GM20431 (cell line): ENCODE measurements at regions not wholly inside any gene's neighbourhood (a gene's known extent, or its start where the extent isn't known, plus 50 kb on each side); places are given as distances from the start of the nearest gene placed in this dataset.
"Not testable (repeated sequence)": the region's sequence is repeated elsewhere in the genome, so short reads cannot be mapped to it uniquely, and the experiment has no call there.

Source experiments
- in situ Hi-C: fragments of 300-500 bp; cut with MseI, MboI; formaldehyde crosslinking; loops from one replicate; pipeline ENCODE4 v1.15.0; 2020; ENCODE audit warnings: low sequenced_read_pairs; ENCODE audit not compliant: unreplicated experiment

DNA sequence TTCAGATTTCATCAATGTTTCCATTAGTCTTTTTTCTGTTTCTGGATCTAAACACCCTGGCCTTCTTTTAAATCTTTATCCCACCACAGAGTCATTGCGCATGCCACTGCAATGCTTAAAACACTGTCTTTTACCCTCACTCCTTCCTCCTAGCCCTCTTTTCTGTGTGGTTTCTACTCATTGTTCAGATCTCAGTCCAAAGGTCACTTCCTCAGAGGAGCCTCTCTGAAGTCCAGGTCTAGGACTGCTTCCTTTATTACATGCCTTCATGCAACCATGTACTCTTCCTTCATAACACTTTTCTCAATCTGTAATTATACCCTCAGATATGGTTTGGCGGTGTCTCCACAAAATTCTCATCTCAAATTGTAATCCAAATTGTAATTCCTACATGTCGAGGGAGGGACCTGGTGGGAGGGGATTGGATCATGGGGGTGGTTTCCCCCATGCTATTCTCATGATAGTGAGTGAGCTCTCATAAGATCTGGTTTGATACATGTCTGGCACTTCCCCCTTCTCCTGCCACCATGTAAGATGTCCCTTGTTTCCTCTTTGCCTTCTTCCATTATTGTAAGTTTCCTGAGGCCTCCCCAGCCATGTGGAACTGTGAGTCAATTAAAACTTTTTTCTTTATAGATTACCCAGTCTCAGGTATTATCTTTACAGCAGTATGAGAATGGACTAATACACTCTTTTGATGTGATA, 808.9 kb downstream of the DIAPH3 start:
- in situ Hi-C loops, result no loop called here

DNA sequence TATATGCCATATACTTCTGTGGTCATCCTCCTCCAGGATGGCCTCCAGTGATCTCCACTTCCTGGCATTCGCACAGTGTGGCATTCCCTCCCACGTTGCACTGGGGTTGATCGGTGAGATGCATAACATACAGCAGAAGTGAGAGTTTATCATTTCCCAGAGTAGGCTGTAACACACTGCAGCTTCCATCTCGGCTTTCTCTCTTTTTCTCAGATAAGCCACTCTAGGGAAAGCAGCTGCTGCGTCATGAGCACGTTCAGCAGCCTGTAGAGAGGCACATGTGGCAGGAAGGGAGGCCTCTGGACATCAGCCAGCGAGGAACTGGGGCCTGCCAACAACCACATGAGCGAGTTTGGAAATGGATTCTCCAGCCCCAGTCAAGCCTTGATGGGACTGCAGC, 807.1 kb downstream of the DIAPH3 start:
- in situ Hi-C loops, result no loop called here

DNA sequence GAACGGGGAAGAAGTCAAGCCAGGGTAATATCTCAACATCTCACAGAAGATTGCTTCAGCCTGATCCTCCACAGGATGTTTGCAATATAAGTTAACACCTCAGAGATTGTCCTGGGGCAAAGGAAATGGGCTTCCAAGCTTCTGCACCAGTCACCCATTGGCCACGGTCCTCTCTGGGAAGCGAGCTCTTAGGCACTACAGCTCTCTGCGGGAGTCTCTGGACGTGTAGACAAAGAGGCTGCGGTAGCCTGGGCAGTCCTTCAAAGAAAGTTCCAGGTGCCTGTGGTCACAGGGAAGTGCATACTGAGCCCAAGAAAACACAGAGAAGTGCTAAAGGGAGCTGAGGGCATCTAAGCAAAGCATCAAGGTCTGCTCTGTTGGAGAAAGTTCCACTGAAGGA, 805.7 kb downstream of the DIAPH3 start:
- in situ Hi-C loops, result no loop called here

DNA sequence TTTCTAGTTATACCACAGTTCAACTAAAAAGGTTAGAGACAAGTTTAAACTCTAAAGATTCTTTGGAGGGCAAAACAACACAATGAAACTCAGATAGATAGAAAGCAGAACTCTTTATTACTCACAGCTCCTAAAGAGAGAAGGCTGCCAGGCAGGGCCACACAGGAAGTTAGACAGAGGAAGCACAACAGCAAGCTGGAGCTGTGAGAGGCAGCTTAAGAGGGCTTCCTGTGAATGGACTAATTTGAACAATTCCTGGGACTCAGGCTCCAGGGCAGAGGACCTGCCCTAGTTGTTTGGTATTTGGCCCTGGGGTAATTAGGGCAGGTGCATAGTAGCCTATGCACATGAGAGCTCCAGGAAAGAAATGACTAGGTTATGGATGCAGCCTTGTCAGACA, 803.6 kb downstream of the DIAPH3 start:
- in situ Hi-C loops, result no loop called here

DNA sequence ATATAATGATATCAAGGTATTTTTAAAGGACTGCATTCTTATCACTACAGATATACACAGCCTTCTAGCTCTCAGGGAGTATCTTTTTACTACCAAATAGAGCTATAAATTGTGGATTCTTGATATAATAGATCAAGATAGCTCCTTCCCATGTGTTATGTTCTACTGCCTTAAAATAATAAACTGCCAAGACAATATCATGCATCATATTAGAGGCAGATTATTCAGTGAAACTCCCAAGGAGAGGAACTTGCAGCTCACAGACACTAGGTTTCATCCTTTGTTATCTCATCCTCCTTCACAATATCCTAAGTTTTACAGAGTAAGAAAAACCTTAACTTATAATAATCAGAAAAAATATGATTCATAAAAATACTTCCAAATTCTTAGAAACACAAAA, 802.8 kb downstream of the DIAPH3 start:
- in situ Hi-C loops, result no loop called here

DNA sequence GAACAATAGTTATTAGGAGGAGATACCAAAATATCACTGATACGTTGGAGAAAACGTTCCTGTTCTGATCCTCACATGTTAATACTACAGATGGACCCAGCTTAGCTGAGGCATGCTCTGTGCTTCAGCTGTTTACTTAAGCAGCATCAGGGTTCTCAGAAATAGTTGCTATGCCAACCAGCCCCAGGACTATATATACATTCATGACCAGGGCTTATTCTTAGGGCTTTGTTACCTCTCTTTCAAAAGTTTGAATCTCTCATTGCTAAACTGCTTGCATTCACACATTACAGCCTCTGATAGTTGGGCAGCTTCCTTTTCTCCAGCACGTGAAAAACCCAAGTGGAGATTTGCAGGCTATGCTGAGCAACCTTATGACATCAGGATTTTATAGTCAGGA, 800.4 kb downstream of the DIAPH3 start:
- in situ Hi-C loops, result no loop called here

DNA sequence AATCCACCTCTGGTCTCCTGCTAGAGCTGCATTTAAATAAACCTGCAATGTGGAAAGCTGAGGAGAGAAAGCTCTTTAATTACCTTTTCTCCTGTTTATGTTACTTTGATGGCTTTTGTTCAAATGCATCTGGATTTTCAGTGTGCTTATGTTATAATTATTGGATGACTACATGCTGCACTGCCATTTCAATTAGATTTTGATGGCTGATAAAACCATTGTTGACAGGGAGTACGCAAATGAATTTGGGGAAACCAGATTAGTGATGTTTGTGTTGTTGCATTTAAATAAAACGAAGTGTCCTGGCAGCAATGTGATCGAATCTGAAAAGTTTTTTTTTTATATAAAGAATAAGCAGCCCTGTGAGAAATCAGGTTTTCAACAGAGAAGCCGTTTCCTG, 799.8 kb downstream of the DIAPH3 start:
- in situ Hi-C loops, result no loop called here

DNA sequence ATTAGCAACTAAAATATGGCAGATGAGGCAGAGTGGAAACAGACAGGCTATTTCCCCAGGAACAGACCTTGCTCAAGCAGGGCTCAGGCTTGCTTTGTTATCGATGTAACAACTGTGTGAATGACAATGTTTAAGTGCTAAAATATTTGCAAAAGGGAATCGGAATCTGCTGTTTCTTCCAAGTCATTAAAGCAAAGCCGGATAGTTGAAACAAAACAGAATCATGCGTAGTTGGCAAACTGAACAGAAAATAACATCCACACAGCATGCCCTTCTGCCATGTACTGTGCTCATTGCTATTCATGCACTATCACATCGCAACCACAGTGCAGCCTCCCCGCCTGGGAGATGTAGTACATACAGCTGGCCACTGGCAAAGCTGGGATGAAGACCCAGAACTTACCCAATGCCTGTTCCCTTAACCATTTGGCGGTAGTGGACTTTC, 799.1 kb downstream of the DIAPH3 start:
- in situ Hi-C loops, result no loop called here

DNA sequence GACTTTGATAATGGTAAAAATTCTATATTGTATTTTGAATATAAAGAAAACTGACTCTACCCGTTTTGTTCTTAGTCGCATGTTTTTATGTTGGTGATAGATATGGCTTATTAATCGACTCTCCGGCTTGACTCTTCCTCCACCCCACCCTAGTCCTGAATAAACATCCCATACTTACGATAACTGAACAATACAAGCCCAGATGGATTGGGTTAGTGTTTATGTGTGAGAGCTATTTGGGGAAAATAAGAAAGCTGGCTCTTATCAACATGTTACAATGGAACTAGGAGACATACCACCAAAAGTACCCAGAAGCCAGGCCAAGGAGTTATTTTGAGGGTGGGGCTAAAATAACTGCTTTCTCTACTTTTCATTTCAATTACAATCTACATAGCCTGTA, 796.3 kb downstream of the DIAPH3 start:
- in situ Hi-C loops, result no loop called here

DNA sequence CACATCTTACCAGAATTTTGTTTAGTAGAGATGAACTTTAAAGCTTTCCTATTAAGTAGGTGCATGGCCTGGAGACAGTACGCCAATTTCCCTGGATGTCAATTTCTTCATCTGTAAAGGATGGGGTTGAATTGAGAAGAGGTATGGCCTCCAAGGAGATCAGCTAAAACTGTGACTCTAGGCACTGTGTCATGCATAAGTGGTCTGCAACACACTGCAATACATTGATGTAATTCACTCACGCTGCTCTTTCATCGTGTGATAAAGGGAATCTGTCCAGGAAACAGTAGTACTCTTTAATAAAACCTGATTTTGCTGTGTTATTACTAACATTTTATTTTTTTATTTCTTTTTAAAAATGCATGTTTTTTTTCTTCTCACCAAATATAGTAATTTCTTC, 795.8 kb downstream of the DIAPH3 start:
- in situ Hi-C loops, result no loop called here

DNA sequence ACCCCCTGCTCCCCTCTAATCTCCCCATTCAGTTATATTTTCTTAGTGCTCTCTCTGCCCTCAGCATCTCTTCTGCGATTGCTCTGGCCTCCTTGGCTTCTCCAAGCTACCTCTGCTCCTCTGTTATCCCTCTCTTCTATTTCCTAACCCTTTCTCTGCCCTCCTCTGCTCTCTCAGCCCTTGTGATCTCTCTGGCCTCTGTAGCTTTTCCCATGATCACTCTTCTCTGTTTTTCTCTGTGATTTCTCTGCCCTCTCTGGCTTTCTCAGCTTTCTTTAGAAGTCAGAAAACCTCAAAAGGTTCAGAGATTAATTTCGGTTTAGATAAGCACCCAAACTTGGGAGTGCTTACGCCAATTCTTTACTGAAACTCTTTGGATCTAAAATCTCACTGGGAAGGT, 795.0 kb downstream of the DIAPH3 start:
- in situ Hi-C loops, result no loop called here

DNA sequence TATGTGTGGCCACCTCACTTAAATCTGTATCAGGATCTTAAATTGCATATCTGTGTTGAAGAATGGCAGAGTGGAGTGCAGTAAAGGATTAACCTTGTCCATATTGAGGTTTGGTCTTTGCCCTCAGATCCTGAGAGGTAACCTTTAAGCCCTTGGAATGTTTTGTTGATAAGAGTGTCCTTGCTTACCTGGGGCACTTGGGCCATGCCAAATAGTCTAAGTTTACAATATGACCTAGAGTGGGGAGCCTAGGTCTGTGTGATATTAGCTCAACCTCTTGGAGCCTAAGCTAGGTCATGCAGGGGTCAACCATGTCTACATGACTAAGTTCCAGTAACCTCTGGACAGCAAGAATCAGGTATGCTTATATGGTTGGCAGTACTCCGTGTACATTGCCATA, 792.5 kb downstream of the DIAPH3 start:
- in situ Hi-C loops, result no loop called here

DNA sequence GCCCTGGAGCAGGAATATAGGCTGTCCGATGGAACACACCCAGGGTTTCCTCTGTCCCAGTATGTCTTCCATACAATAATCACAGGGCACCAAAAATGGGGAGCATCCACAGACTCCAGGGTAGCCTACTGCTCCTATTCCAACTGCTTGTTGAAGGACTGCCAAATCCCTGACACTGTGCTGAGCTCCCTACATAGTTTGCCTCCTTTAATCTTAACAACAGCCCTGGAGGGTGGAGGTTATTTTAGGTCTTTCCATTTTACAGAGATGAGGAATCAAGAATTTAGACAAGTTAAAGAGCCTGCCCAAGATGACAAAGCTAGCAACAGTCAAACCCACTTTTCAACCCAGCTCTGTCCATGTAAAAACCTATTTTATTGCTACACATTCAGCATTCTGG, 790.4 kb downstream of the DIAPH3 start:
- in situ Hi-C loops, result no loop called here

DNA sequence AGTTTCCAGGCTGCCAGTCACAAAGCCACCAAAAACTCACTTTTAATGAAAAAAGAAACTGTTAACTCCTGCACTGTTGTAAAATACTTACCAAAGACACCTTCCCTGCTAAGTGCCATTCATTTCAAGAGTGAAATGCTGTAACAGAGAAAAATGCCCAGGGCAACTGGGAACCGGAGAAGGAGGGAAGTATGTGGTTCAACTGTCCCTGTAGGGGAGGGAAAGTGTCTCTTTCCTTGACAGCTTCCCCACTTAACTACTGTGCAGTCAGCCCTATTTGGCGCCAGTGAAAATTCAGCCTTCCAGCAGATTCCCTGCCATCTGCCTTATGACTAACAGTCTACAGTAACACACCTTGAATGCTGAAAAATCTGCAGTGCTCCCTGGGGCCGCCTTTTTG, 789.0 kb downstream of the DIAPH3 start:
- in situ Hi-C loops, result no loop called here

DNA sequence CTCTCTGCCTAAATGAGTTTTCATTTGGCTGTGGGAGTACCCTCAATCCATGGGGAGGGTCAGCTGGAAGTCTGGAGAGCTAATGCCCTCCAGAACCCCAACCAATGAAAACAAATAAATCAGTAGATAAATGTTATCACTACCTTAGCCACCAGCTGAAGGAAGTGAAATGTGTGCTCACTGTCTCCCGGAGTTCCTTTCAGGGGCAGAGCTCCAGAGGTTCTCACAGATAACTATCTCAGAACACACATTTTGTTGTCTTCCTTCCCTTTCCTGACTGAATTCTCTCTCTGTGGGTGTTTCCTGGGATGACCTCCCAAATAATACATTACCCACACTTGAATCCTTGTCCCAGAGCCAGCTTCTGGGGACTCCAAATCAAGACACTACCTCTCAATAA, 779.6 kb downstream of the DIAPH3 start:
- in situ Hi-C loops, result no loop called here

DNA sequence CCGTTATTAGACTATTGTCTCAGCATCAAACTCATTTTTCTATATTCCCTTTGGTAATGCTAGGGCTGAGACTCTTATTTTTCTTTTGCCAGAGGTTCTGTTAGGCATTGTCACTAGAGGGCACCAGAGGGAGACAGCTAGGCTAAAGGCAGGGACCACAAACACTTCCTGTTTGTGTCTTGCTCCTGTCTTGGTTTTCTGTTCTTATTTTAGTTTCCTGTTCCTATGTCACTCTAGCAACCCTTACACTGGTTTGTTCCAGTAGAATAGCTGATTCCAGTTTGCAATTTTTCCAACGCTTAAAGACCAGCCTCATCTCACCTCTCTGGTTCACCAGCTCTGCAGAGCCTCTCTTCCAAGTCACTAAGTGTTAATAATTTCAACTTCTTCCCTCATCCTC, 772.0 kb downstream of the DIAPH3 start:
- in situ Hi-C loops, result no loop called here

DNA sequence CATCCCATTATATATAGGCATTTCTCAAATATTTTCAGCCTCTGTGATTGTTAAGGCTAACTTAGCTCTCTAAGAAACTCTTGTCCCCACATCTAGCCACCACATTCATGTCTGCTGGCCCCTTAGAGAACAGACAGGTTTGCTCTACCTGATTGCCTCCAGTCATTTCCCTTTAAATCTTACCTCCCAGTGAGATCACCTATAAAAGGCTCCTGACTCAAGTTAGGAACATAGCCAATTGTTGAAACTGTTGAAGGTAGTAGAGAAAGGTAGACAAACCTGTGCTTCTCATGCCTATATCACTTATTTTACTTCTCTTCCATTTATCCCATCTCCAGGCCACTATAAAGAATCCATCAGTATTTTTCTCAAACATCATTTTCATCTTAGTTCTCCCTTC, 771.4 kb downstream of the DIAPH3 start:
- in situ Hi-C loops, result no loop called here

DNA sequence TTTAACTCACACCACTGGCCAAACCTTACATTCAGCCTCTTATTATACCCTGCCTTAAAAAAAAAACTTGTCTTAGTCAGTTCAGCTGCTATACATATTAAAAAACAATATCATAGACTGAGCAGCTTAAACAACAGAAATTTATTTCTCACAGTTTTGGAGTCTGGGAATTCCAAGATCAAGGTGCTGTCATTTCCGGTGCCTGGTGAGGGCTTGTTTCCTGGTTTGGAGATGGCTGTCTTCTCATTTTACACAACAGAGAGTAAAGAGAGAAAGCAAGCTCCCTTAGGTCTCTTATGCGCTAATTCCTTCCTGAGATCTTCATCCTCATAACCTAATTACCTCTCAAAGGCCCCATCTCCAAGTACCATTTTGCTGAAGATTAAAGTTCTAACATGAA, 769.2 kb downstream of the DIAPH3 start:
- in situ Hi-C loops, result no loop called here

DNA sequence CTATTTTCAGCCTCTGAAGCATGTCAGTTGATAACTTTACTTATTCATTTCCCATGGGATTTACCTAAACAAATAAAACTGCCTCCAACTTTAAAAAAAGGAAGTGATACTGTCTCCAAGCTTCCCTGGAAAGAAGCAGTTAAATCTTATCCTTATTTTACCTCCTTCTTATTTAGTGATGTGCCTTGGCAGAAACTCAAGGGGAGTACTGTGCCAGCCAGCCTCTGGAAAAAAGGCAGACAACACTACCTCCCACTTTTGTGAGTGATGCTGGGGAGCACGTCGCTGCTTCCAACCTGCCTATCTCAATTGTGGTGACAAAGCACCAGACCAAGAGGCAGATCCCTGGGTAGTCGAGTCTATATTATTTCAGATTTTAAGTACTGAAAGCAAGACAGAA, 765.6 kb downstream of the DIAPH3 start:
- in situ Hi-C loops, result no loop called here

DNA sequence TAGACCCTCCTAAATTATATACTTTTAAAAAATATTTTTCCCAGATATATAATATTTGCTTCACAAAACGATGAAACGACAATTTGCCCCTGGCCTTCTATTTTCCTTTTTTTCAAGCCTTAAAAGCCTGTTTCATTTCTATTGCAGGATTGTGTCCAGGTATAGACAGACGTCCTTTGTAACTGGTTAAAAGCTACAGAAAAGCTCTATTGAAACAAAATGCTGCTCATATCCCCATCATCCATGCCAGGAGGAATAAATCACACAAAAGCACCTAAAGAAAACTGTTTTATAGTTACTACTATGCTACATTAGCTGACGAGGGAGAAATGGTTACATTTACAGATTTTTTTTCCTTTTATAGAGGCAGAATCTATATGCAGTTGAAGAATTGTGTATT, 765.1 kb downstream of the DIAPH3 start:
- in situ Hi-C loops, result no loop called here

DNA sequence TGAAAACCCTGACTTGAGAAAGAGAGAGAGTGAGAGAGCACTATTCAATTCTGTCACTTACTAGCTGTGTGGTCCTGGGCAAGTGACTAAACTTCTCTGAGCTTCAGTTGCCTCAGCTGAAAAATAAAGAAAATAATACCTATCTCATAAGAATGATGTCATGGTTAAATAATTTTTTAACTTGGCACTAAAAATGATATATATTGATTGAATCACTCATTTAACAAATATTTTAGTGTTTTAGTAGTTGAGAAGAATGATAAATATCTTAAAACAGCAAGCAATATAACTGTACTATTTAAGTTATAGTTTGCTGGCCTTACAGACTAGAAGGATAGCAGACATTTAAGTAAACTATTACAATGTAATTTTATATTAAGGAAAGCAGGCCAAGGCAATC, 764.2 kb downstream of the DIAPH3 start:
- in situ Hi-C loops, result no loop called here

DNA sequence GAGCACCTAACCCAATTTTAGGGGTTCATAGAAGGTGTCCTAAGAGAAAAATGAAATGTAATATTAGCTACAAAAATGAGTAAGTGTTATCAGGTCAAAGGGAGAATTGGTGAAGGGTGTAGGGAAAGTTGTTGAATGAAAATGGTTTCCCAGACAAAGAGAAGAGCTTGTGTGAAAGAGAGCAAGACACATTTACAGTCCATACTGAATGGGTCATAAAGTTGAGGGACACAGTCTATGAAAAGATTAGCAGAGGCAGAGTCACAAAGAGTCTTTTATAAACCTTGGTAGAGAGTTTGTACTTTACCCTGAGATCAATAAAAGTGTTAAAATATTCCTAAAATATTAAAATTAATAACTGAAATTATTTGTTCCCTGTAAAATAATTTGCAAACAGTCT, 759.4 kb downstream of the DIAPH3 start:
- in situ Hi-C loops, result no loop called here

DNA sequence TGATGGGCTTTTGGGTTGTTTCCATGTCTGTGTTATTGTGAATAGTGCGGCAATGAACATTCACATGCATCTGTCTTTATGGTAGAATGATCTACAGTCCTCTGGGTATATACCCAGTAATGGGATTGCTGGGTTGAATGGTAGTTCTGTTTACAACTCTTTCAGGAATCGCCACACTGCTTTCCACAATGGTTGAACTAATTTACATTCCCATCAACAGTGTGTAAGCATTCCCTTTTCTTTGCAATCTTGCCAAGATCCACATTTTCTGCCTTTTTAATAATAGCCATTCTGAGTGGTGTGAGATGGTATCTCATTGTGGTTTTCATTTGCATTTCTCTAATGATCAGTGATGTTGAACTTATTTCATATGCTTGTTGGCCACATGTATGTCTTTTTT, 756.5 kb downstream of the DIAPH3 start:
- in situ Hi-C loops, result not testable (repeated sequence)
